ENCODE measurements at regions not wholly inside any gene's neighbourhood (a gene's known extent, or its start where the extent isn't known, plus 50 kb on each side); places are given as distances from the start of the nearest gene placed in this dataset.

DNA sequence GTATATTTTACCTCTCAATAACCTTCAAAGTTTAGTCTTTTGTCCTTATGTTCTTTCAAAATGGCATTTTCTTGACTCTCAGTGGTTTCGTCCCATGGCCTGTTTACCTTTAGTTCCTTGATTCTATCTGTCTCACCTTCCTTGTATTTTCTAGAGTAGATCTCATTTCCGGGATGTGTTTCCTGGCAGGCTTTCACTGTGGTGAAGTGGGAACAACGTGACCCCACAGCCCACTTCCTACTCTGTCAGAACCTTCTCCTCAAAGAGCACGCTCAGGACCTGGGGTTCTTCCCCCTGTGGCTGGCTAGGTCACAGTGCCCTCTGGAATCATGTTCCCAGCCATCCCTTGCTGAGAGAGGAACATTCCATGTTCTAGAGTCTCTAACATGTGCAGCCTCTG is 129.9 kb upstream of the ZNF32 start:
- DNase-seq (ENCODE audit: low spot score): no peak

DNA sequence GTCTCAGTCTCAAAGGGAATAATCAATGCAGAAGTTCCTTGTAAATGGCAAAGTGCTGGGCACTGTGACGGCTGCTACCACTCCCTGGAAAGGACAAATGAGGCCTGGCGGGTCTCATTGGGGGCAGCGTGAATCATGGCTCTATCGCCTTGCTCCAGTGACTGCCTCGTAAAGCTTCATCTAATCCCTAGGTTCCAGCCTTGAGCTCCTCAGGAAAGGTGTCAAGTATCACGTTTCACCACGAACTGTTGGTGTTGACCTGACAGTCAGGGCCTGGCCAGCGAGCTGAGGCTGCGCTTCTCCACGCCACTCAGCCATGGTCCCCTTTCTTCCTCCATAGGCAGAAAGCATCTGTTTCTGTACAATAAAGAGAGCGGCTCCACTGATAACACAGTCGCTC is 126.7 kb upstream of the ZNF32 start:
- DNase-seq (ENCODE audit: low spot score): no peak

DNA sequence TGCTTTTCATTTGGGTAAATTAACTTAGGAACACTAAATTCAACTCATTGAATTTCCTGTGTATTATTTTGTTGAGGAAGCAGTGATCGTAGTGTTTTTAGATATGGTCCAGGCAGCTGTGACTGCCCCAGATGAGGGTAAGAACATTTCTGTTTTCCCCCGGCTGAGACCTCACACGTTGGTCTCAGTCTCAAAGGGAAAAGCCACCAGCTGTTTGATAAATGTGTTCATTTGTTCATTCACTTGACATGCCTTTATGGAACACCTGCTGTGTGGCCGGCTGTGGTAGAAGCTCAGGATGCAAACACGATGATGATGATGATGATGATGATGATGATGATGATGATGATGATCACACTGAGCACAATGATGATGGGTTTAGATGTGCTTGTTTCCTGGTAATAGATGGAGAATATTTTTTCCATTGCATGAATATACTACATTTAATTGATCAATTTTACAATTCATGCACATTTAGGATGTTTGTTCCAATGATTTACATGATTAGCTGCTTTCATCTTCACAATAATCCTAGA is 125.6 kb upstream of the ZNF32 start:
- DNase-seq (ENCODE audit: low spot score): no peak

DNA sequence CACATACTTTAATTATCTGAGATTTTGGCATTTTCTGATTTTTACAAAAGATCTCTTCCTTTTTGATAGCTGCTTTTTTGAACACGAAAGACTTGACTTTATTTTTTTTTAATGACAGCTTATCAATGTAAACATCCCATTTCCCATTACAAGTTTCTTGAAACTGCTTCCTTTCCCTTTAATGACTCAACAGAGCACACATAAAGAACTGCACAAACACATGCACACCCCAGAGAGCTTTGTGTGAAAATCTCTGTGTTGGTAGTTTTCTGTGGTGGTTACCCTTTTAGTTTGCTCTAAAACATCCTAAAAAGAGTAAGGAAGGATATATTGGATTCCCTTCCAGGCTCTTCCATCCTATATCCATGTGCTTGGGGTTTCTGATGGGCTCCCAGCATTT is 125.1 kb upstream of the ZNF32 start:
- no peak for DNase-seq (ENCODE audit: low spot score)

DNA sequence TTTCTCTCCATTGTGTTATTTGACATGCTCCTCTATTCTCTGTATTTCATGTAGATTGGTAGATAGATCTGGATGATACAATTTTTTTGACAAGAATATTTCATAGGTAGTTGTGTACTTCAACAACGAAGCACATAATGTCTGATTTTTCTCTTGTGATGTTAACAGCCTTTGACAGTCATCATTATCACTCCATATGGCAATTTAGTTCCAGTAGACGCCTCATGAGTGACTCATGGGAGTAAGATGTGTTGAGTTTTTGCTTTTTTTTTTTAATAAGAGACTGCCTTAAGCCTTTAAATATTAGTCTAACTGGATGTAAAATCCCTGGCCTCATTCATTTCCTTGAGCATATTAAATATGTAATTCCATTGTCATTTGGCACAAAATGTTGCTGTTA is 123.5 kb upstream of the ZNF32 start:
- no peak for DNase-seq (ENCODE audit: low spot score)

DNA sequence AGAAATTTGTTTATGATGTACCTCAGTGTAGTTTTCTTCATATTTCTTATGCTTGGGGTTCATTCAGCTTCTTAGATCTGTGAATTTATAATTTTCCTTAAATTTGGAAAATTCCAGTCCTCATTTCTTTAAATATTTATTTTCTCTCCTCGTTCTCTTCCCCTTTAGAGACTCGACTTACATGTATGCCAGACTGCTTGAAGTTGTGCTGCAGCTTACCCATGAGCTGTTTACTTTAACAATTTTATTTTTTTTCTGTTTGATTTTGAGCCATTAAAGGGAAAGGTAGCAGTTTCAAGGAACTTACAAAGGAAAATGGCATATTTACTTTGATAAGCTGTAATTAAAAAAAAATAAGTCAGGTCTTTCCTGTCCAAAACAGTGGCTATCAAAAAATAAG is 123.0 kb upstream of the ZNF32 start:
- no peak for DNase-seq (ENCODE audit: low spot score)

DNA sequence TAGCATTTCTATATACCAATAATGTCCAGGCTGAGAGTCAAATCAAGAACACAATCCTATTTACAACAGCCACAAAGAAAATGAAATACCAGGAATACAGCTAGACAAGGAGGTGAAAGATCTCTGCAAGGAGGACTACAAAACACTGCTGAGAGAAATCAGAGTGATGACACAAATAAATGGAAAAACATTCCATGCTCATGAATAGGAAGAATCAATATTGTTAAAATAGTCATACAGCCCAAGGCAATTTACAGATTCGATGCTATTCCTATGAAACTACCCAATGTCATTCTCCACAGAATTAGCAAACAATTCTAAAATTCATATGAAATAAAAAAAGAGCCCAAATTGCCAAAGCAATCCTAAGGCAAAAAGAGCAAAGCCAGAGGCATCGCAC is 116.8 kb upstream of the ZNF32 start:
- DNase-seq (ENCODE audit: low spot score): no peak

DNA sequence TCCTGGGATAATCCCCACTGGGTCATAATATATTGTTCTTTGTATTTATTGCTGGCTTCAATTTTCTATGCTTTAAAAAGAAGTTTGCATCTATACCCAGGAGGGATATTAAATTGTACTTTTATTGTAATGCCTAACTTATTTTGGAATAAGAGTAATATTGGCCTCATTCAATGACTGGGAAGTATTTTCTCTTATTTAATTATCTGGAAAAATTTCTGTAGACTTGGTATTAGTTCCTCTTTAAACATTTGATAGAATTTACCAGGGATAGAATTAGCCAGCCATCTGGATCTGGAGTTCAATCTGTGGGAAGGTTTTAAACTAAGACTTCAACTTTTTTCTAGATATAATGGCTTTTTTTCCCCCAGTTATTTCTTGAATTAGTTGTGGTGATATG is 115.2 kb upstream of the ZNF32 start:
- DNase-seq (ENCODE audit: low spot score): no peak

DNA sequence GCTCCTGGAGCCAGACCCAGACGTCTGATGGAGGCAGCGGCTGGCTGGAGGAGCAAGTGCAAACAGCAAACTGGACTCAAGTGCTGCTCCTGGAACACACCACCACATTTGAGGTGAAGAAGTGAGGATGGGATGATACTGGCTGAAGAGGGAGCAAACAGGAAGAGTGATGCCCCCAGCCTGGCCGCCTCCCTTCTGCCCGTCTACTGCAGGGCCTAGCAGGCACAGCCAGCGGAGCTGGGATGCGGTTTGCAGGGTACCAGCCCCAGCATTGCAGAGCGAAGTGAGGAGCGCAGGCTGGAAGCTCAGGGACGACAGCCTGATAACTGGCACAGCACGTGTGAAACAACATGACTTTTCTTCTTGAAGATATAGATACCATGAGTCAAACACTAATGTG is 111.8 kb upstream of the ZNF32 start:
- DNase-seq (ENCODE audit: low spot score): no peak

DNA sequence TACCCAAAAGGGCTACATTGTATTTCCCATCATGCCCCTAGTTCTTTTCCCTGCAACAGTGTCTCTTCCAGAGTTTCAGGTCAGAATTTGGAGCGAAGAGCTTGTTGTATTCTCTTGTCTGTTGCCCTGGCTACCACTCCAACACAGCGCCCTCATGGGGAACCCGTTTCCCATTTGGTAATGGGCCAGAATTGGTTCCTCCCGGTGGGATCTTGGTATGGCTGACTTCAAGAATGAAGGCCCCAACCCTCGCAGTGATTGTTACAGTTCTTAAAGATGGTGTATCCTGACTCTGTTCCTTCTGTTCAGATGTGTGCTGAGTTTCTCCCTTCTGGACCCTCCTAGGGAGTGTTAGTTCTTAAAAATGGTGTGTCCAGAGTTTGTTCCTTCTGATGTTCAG is 110.5 kb upstream of the ZNF32 start:
- DNase-seq (ENCODE audit: low spot score): no peak

DNA sequence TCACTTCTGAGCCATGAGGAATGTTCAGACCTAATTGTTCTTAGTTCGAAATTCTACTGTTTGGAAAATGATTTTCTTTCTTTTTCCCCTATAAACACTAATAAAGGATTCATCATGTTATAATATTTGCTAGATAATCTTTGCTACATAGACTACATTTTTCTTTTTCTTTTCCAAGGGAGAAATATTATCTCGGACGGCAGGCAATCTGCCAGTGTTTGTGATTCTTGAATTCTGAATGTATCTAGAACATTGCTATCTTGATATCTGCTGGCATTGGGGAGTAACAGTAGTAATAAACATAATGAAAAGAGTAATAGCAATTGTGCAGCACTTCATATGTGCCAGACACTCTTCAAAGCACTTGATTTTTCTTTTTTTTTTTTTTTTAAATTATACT is 107.7 kb upstream of the ZNF32 start:
- no peak for DNase-seq (ENCODE audit: low spot score)

DNA sequence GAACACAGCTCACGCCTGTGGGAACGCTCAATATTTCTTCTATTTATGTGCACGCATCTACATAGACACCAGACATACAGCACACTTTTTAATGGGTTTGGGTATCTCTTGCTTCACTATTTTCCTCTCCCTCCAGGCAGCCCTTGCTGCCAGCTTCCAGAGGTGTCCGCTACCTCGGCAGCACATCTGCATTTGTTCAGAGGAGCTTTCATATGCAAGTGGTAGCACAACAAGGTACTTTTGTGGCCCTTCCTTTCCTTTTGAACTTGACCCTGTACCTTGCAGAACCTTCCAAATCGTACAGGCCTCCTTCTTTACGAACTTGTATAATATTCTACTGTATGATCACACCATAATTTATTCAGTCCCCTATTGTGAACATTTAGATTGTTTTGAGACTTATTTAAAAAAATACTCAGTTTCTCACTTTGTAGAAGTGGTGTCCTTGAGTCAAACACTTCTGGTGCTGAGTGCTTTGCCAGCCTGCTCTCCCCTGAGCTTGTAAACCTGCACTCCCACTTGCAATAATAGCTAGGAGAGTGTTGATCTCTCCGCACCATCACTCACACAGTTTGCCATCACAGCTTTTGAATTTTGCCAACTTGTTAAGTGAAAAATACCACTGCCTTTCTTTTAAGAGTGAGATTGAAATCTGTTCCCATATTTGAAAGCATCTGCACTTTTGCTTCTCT is 106.0 kb upstream of the ZNF32 start:
- DNase-seq (ENCODE audit: low spot score): no peak

DNA sequence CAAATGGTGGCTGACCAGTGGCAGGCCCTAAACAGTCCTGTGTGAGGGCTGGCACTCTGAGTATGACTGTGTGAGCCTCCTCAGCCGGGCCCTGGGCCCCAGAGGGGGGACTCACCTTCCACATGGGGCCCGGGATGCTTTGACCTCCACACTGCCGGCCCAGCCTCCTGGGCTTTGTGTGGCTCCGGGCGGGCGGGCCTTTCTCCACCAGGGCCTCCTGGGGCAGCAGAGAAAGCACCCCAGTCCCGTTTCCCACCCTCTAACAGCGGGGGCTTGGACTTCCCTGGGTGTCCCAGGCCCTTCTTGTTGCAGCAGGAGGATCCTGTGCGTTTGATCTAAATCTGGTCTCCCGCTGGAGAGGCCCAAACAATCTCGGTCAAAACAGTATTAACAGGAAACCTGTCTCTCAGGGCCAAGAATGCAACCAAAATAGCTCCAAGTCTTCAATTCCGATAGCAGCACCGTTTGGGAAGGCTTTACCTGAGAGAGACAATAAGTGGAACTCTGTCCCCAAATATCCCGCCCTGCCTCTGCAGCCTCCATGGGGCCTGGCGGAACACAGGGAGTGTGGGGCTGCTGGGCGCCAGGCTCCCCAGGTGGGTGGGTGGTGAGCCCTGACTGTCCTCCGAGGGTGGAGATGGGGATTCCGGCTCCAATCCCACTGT is 104.8 kb upstream of the ZNF32 start:
- DNase-seq (ENCODE audit: low spot score): no peak

DNA sequence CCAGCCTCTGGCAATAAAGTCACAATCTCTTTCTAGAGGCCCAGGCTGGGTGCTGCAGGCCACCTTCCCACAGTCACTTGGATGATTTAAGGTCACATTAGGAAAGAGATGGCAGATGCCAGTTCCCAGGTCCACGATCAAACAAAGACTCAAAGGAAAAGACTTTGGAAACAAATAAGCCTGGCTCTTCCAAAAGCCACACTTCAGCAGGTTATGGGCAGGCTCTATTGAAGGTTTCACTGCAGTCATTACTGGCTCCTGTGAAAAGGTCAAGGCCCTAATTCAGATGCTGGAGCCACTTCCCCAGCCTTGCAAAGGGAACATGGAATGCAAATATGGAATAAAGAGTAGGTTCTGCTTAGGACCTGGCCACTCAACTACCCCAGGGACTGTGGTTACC is 104.0 kb upstream of the ZNF32 start:
- DNase-seq (ENCODE audit: low spot score): no peak

DNA sequence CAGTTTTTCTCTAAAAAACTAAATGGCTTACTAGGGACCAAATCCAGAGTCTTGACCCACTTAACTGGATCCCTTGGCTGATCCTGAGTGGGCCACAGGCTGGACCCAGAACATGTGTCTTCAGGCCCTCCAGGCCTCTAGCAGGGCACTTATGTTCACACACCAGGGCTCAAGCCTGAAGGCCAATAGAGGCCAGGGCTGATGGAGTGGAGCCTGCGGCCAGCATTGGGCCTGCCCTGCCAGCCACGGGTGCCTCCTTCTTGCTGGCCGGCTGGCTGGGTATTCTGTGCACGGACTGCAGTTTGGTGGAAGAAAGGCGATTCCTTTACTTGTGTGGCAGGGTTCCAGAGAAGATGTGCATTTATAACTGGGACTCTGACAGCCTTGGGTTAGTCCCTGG is 103.0 kb upstream of the ZNF32 start:
- no peak for DNase-seq (ENCODE audit: low spot score)

DNA sequence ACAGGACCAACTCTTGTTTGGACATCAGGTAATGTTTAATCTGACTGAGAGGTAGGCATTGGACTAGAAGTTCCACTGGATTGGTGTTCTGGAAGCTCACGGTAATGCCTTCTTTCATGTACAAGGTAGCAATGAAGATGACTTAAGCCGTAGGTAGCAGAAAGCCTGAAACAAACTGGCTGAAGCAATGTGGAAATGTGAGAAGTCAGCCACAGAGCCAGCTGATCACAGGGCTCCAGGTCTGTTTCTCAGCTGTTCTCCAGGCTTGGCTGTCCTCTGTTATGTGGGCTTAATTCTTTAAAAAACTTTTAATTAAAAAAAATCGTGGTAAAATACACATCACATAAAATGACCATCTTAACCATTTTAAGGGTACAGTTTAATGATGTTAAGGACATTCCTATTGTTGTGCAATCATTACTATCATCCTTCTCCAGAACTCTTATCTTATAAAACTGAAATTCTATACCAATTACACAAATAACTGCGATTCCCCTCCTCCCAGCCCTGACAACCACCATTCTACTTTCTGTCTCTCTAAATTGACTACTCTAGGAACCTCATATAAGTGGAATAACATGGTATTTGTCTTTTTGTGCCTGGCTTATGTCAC is 101.4 kb upstream of the ZNF32 start:
- DNase-seq (ENCODE audit: low spot score): no peak

DNA sequence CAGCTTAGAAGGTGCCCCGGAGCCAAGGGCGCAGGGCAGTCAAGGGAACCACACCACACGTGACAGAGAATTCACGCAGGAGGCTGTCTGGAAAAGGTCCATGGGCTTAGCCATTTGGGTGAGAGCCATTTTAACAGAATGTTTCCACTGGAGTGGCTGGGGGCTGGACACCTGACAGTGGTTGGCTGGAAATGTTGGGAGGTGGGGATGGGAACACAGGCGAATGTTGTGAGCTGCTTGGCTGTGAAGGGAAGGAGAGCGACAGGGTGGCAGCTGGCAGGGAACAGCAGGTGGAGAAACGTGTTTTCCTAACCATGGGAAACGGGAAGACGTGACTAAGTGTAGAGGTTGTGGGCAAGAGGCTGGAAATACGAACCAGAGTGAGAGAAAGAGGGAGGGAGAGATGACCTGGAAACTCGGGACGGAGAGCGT is 100.5 kb upstream of the ZNF32 start:
- DNase-seq (ENCODE audit: low spot score): no peak

DNA sequence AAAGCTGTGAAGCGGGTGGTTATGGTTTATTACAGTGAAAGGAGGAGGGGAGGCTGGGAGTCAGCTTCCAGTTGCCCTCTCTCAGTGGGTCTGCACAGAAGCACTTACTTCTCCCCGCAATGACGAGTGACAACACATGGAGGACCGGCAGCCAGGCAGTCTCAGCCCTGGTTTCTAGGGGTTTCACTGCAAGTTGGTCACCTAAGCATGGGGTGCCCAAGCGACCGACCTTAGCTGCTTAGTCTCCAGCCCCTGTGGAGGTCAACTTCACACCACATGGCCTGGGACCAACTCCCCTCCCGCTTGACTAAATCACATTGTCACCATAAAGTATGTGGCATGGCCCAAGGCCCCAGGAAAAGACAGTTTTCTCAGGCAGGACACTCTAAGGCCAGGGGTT is 99.9 kb upstream of the ZNF32 start:
- no peak for DNase-seq (ENCODE audit: low spot score)

DNA sequence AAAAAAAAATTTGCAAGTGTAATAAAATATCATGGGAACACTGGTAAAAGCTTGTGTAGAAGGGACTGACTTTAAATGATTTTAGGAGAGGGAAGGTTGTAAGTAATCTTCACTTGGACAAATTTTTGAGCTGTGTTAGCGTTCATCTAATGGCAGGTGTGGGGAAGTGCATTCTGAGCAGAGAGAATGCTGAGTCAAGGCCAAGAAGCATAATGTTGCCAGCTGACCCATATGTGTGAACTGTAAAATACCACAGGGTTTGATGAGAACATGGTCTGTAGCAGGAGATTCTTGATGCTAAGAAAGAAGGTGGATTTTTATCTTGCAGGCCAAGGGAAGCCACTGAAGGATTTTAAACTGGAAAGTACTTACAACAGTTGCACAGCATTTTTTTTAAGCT is 98.2 kb upstream of the ZNF32 start:
- DNase-seq (ENCODE audit: low spot score): no peak

DNA sequence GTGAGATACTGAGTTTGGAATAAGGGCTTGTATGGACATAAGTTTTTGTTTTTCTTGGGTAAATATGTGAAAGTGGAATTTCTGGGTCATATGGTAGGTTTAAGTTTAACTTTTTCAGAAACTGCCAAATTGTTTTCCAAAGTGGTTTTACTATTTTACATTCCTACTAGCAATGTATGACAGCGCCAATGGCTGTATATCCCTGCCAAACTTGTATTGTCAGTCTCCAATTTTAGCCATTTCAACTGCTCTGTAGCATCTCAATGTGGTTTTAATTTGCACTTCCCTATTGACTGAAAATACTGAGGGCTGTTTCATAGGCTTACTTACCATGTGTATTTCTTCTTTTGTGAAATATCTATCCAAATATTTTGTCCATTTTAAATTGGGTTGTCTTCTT is 90.5 kb upstream of the ZNF32 start:
- peak; percentile 55 for DNase-seq (ENCODE audit: low spot score)

DNA sequence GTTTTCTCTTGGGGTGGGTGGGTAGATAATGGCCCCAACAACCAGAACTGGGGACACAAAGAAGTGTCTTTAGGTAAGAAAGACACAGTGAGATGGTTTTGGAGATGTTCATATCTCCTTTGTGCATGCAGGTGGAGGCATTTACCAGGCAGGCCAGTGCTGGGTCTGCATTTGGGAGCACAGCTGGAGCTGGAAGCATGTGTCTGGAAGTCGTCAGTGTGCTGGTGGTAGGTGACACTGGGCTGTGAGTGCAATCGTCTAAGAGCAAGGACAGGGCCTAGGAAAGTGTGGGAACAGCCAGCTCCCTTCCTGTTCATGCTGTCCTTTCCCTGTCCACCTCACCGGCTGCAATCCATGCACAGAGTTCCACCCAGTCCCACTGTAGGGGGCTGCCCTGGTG is 88.3 kb upstream of the ZNF32 start:
- no peak for DNase-seq (ENCODE audit: low spot score)

DNA sequence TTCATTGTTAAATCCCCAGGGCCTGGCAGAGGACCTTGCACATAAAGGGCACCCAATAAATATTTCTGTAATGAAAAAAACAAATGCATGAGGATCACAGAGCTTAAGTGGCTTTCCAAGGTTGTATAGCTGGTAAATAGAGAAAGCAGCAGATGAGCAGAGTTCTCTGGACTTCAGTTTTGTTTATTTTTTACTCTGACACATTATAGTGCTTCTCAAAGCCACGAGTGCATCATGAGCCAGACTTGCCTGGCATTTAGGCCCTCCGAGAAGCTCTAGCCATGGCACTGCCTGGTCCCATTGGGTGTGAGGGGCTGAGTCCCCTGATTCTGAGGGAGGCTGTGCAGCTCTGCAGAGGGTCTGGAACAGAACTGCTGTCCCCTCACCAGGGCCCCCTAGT is 87.2 kb upstream of the ZNF32 start:
- peak; percentile 35 for DNase-seq (ENCODE audit: low spot score)

DNA sequence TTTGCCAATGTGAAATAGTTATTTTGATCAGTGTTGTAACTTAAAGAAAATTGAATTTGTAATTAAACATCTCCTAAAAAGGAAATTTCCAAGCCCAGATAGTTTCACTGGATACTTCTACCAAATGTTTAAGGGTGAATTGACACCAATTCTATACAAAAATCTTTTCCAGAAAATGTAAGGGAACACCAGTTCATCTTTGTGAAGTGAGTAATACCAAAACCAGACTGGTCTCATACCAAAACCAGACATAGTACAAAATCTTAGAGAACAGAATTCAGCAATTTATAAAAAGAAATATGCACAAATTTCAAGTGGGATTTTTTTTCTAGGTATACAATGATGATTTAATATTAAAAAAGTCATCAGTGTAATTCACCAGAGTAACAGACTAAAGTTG is 86.0 kb upstream of the ZNF32 start:
- DNase-seq (ENCODE audit: low spot score): no peak

DNA sequence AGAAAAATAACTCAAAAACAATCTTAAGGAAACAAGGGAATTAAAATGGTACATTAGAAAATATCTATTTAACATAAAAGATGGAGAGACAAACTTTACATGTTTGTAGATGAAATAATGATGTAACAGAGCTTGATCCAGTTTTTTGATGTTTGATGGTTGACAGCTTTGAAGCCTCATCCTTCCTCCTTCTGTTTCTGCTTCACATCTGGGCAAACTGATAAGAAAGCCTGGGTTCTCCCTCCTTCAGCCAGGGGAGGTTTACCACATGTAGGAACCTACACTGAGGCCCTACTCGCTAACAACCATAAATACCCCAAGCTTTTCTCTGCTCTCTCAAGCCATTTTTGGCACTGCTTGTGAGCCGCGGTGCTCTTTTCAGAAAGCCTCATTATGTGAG is 82.8 kb upstream of the ZNF32 start:
- DNase-seq (ENCODE audit: low spot score): no peak

All from AG08395 (cell line).